Sciatic nerve (tissue), 2 donors: ENCODE measurements at regions not wholly inside any gene's neighbourhood (a gene's known extent, or its start where the extent isn't known, plus 50 kb on each side); places are given as distances from the start of the nearest gene placed in this dataset.
"Not testable (repeated sequence)": the region's sequence is repeated elsewhere in the genome, so short reads cannot be mapped to it uniquely, and the experiment has no call there.

ENCODE experiments used
- ATAC-seq: fragments of 200-7000 bp; cut with Tn5 transposase; one replicate; pipeline ENCODE4 v1.9.1; 2020; ENCODE audit warnings: mild to moderate bottlenecking, moderate library complexity
- DNase-seq: peaks from one replicate; pipeline ENCODE4 v3.0.0-alpha.2; 2020; ENCODE audit warnings: low spot score
- intact Hi-C: fragments of 100-400 bp; cut with DNase I; formaldehyde crosslinking; loops from one replicate; pipeline ENCODE4 v1.14.2; 2022
- donor health status: DM: no; HTN: no; CAD: no.
- donor health status: DM: no; HTN: no; CAD: no.

GRCh38 chr14:84252706-84253105 is 1277.2 kb upstream of the FLRT2 start:
- DNase-seq (no peak), ATAC-seq (no peak)
- intact Hi-C loops = no loop called here

GRCh38 chr14:84253326-84253725 is 1276.6 kb upstream of the FLRT2 start:
- intact Hi-C loops = no loop called here
- DNase-seq = no peak

GRCh38 chr14:84254290-84254689 is 1275.7 kb upstream of the FLRT2 start:
- peak; percentile 86 for ATAC-seq
- DNase-seq = no peak

More at GRCh38 chr14:84253326-84253725, 1276.6 kb upstream of the FLRT2 start:
- no peak for ATAC-seq

GRCh38 chr14:84262932-84263331 is 1267.0 kb upstream of the FLRT2 start:
- ATAC-seq (no peak), DNase-seq (no peak)
- intact Hi-C loops = no loop called here

More at GRCh38 chr14:84254290-84254689, 1275.7 kb upstream of the FLRT2 start:
- intact Hi-C loops = no loop called here

- intact Hi-C loops = no loop called here
- DNase-seq = no peak
- ATAC-seq = peak; percentile 38
Observed at GRCh38 chr14:84272290-84272721, 1257.6 kb upstream of the FLRT2 start.

GRCh38 chr14:84273181-84273580 is 1256.8 kb upstream of the FLRT2 start:
- intact Hi-C loops = no loop called here

GRCh38 chr14:84282618-84283017 is 1247.3 kb upstream of the FLRT2 start:
- DNase-seq (no peak), ATAC-seq (no peak)
- intact Hi-C loops = no loop called here

More at GRCh38 chr14:84273181-84273580, 1256.8 kb upstream of the FLRT2 start:
- ATAC-seq (no peak), DNase-seq (no peak)

- DNase-seq (no peak), ATAC-seq (no peak)
- intact Hi-C loops = no loop called here
Observed at GRCh38 chr14:84288781-84289180, 1241.2 kb upstream of the FLRT2 start.

GRCh38 chr14:84298663-84299195 is 1231.2 kb upstream of the FLRT2 start:
- intact Hi-C loops = no loop called here
- ATAC-seq = no peak

GRCh38 chr14:84303140-84303539 is 1226.8 kb upstream of the FLRT2 start:
- intact Hi-C loops = no loop called here
- no peak for ATAC-seq
- DNase-seq = no peak

More at GRCh38 chr14:84298663-84299195, 1231.2 kb upstream of the FLRT2 start:
- DNase-seq = no peak

- ATAC-seq (no peak), DNase-seq (no peak)
- intact Hi-C loops = no loop called here
Observed at GRCh38 chr14:84312551-84312950, 1217.4 kb upstream of the FLRT2 start.

- no peak for DNase-seq
- ATAC-seq = no peak
- intact Hi-C loops = no loop called here
Observed at GRCh38 chr14:84323450-84323849, 1206.5 kb upstream of the FLRT2 start.

GRCh38 chr14:84323978-84324377 is 1206.0 kb upstream of the FLRT2 start:
- DNase-seq (no peak), ATAC-seq (no peak)
- intact Hi-C loops = no loop called here

- intact Hi-C loops = no loop called here
- DNase-seq (no peak), ATAC-seq (no peak)
Observed at GRCh38 chr14:84336433-84336832, 1193.5 kb upstream of the FLRT2 start.

- ATAC-seq (no peak), DNase-seq (no peak)
- intact Hi-C loops = no loop called here
Observed at GRCh38 chr14:84340938-84341337, 1189.0 kb upstream of the FLRT2 start.

GRCh38 chr14:84341867-84342266 is 1188.1 kb upstream of the FLRT2 start:
- intact Hi-C loops, ATAC-seq, DNase-seq: not testable (repeated sequence)

- ATAC-seq (no peak), DNase-seq (no peak)
- intact Hi-C loops = no loop called here
Observed at GRCh38 chr14:84343656-84344055, 1186.3 kb upstream of the FLRT2 start.

- intact Hi-C loops = no loop called here
- DNase-seq (no peak), ATAC-seq (no peak)
Observed at GRCh38 chr14:84351646-84352045, 1178.3 kb upstream of the FLRT2 start.

GRCh38 chr14:84361476-84361875 is 1168.5 kb upstream of the FLRT2 start:
- intact Hi-C loops = no loop called here
- ATAC-seq = no peak

GRCh38 chr14:84375235-84375634 is 1154.7 kb upstream of the FLRT2 start:
- intact Hi-C loops = no loop called here
- ATAC-seq = no peak
- no peak for DNase-seq

More at GRCh38 chr14:84361476-84361875, 1168.5 kb upstream of the FLRT2 start:
- DNase-seq = no peak

- intact Hi-C loops = no loop called here
- DNase-seq (no peak), ATAC-seq (no peak)
Observed at GRCh38 chr14:84390010-84390409, 1139.9 kb upstream of the FLRT2 start.
